Natural killer cell (primary cell): ENCODE measurements at regions not wholly inside any gene's neighbourhood (a gene's known extent, or its start where the extent isn't known, plus 50 kb on each side); places are given as distances from the start of the nearest gene placed in this dataset.

ENCODE experiments used
- ATAC-seq, 3 donors: fragments of 150-1000 bp in 2 of 3; fragments of 200-7000 bp in 1 of 3; cut with Tn5 transposase; 1 replicate in 1 of 3; 2 replicates in 2 of 3; pipeline ENCODE4 v1.10.0; 2021; ENCODE audit warnings: mild to moderate bottlenecking in 2 of 3, moderate library complexity in 2 of 3
- DNase-seq, 2 donors: peaks; one replicate each; pipeline versions ENCODE4 v3.0.0 to v3.0.0-alpha.2; 2013 to 2021; ENCODE audit warnings: mixed read lengths in 1 of 2
- H3K27ac ChIP-seq: one replicate; pipeline ENCODE4 v1.5.1; 2013; ENCODE audit warnings: mild to moderate bottlenecking, low read length
- H3K27me3 ChIP-seq: one replicate; pipeline ENCODE4 v1.6.1; 2013; ENCODE audit warnings: low read length; ENCODE audit not compliant: control insufficient read depth, insufficient read depth
- H3K36me3 ChIP-seq: one replicate; pipeline ENCODE4 v1.6.1; 2013; ENCODE audit warnings: low read length; ENCODE audit not compliant: control insufficient read depth, insufficient read depth
- H3K4me1 ChIP-seq: one replicate; pipeline ENCODE4 v1.6.1; 2013; ENCODE audit warnings: low read length; ENCODE audit not compliant: control insufficient read depth, insufficient read depth
- H3K4me3 ChIP-seq: one replicate; pipeline ENCODE4 v1.5.1; 2013; ENCODE audit warnings: low read length
- H3K9me3 ChIP-seq: one replicate; pipeline ENCODE4 v1.6.1; 2013; ENCODE audit warnings: low read length; ENCODE audit not compliant: control insufficient read depth, insufficient read depth
- H3K27ac Mint-ChIP-seq, 2 donors: one replicate each; pipeline ENCODE4 v1.8.0; 2022; ENCODE audit warnings: mild to moderate bottlenecking in 2 of 2, mixed read lengths in 2 of 2, moderate library complexity in 1 of 2
- H3K27me3 Mint-ChIP-seq, 2 donors: one replicate each; pipeline ENCODE4 v1.8.0; 2022; ENCODE audit warnings: low read depth in 2 of 2, mixed read lengths in 2 of 2
- H3K36me3 Mint-ChIP-seq: one replicate; pipeline ENCODE4 v1.8.0; 2022; ENCODE audit warnings: mixed read lengths
- H3K4me1 Mint-ChIP-seq, 2 donors: one replicate each; pipeline ENCODE4 v1.8.0; 2022; ENCODE audit warnings: mixed read lengths in 2 of 2
- H3K4me3 Mint-ChIP-seq: one replicate; pipeline ENCODE4 v1.8.0; 2022; ENCODE audit warnings: mild to moderate bottlenecking, moderate library complexity, mixed read lengths
- H3K9me3 Mint-ChIP-seq, 2 donors: one replicate each; pipeline ENCODE4 v1.8.0; 2022; ENCODE audit warnings: mixed read lengths in 2 of 2
- WGBS: methylation state at CpG from one replicate; pipeline ENCODE4 v1.1.7; 2013; ENCODE audit warnings: missing lambda C conversion rate; ENCODE audit not compliant: insufficient coverage; 5-methylcytosine and 5-hydroxymethylcytosine counted together
- intact Hi-C: fragments of 100-400 bp; cut with micrococcal nuclease; formaldehyde crosslinking; loops from one replicate; pipeline ENCODE4 v1.14.2; 2022
- TF ChIP-seq, protein P1 (sequence below): fragments of 200-600 bp; IDR thresholded peaks from one replicate; pipeline ENCODE4 v1.8.0; 2022; ENCODE audit warnings: antibody characterized with exemption

DNA sequence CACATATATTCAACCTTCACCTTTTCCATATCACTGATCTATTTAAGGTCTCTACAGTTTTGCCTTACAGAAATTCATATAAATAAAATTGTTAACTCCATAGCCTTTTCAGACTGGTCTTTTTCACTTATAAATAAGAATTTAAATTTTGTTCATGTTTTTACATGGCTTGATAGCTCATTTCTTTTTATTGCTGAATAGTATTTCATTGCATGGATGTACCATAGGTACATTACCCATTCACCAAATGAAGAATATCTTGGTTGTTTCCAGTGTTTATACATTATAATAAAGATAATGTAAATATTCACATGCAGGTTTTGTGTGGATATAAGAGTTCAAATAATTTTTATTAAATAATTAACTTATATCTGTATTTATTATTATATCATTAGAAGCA lies 1765.0 kb downstream of the OTOL1 start:
- Mint-ChIP-seq H3K27me3 (no peaks in the 10 kb centered on the region), H3K27ac (no peak overlapping the region), H3K4me1 (no peaks in the 10 kb centered on the region), H3K36me3 (peaks cover 11% of the 10 kb centered on the region), H3K4me3 (no peak overlapping the region), H3K9me3 (peaks cover 13 to 18% of the 10 kb centered on the region in 2 donors)
- no peak overlapping the region for H3K27ac ChIP-seq
- ATAC-seq, result no peak
- H3K4me1 ChIP-seq, result no peaks in the 10 kb centered on the region
- no peaks in the 10 kb centered on the region for H3K9me3 ChIP-seq
- H3K4me3 ChIP-seq, result no peak overlapping the region
- H3K27me3 ChIP-seq, result no peaks in the 10 kb centered on the region
- intact Hi-C loops, result no loop called here
- no peaks in the 10 kb centered on the region for H3K36me3 ChIP-seq
- DNase-seq, result no peak
- TF ChIP-seq, protein P1, sequence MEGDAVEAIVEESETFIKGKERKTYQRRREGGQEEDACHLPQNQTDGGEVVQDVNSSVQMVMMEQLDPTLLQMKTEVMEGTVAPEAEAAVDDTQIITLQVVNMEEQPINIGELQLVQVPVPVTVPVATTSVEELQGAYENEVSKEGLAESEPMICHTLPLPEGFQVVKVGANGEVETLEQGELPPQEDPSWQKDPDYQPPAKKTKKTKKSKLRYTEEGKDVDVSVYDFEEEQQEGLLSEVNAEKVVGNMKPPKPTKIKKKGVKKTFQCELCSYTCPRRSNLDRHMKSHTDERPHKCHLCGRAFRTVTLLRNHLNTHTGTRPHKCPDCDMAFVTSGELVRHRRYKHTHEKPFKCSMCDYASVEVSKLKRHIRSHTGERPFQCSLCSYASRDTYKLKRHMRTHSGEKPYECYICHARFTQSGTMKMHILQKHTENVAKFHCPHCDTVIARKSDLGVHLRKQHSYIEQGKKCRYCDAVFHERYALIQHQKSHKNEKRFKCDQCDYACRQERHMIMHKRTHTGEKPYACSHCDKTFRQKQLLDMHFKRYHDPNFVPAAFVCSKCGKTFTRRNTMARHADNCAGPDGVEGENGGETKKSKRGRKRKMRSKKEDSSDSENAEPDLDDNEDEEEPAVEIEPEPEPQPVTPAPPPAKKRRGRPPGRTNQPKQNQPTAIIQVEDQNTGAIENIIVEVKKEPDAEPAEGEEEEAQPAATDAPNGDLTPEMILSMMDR, result no peak

DNA sequence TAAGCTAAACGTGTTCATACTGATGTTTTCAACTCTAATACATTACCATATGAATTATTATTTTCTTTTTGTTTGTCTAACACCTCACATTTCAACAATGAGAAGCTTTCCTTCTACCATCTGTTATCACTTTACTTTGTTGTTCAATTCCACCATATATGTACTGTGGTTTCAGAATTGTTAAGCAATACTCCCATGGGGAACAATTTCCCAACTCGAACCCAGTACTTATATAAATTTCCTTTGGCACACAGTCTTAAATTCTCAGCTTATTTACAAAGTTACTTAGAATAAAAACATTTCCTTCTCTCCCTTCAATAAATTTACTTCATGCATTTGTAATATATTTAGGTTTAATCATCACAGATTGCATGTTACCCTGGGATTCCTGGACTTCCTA lies 1764.4 kb downstream of the OTOL1 start:
- intact Hi-C loops, result no loop called here
- Histone ChIP-seq H3K9me3 (no peaks in the 10 kb centered on the region), H3K4me1 (no peaks in the 10 kb centered on the region), H3K27ac (no peak overlapping the region), H3K27me3 (no peaks in the 10 kb centered on the region), H3K4me3 (no peak overlapping the region), H3K36me3 (no peaks in the 10 kb centered on the region)
- TF ChIP-seq, protein P1, result no peak
- H3K4me1 Mint-ChIP-seq, result no peaks in the 10 kb centered on the region
- ATAC-seq (no peak), DNase-seq (no peak)
- H3K9me3 Mint-ChIP-seq, result peaks cover 10 to 14% of the 10 kb centered on the region in 2 donors
- peaks cover 11% of the 10 kb centered on the region for H3K36me3 Mint-ChIP-seq
- 100% methylated on average over 1 of the region's 2 CpGs for WGBS
- no peaks in the 10 kb centered on the region for H3K27me3 Mint-ChIP-seq
- H3K4me3 Mint-ChIP-seq, result no peak overlapping the region
- H3K27ac Mint-ChIP-seq, result no peak overlapping the region

DNA sequence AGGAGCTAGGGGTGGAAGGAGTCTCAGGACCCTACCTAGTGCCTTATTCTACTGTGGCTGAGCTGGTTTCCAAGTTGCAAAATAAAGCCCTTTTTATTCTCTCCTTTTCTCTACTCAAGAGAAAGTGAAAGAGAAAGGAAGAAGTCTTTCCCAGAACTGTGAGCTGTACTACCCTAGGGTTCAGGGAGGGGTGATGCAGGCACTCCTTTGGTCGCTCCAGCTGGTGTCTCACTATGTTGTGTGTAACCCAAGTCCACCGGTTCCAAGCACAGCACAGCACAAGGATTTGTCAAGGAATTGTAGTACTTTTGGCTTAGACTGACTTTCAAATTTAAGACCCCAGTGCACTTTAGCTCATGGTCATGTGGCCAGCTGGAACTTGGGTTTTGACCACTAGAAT lies 1721.7 kb downstream of the OTOL1 start:
- H3K27ac ChIP-seq, result no peak overlapping the region
- Mint-ChIP-seq H3K4me3 (no peak overlapping the region), H3K27me3 (no peaks in the 10 kb centered on the region), H3K27ac (no peak overlapping the region), H3K36me3 (peaks cover 15% of the 10 kb centered on the region), H3K9me3 (peaks cover 18 to 22% of the 10 kb centered on the region in 2 donors), H3K4me1 (no peaks in the 10 kb centered on the region)
- ATAC-seq (no peak), DNase-seq (no peak)
- H3K9me3 ChIP-seq, result peaks cover 8% of the 10 kb centered on the region
- TF ChIP-seq, protein P1, result no peak
- H3K4me1 ChIP-seq, result no peaks in the 10 kb centered on the region
- no peaks in the 10 kb centered on the region for H3K36me3 ChIP-seq
- no peak overlapping the region for H3K4me3 ChIP-seq
- no peaks in the 10 kb centered on the region for H3K27me3 ChIP-seq
- WGBS, result 95% methylated on average over 2 of the region's 2 CpGs
- intact Hi-C loops, result no loop called here

DNA sequence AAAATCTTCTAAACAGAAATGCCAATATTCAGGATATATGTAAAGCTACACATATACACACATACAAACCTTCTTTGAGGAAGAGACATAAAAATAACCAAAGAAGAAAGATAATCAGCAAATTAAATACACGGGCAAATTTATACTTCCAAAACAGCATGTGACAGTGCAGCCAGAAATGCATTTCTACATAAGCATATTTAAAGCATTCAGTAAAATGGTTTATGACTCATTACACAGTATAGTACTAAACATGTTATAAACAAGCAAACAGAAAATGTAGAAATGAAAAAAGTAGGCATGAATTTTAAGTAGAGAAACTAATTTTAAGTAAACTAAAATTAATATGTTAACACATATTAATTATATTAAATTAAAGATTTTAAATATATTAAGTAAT lies 1717.2 kb downstream of the OTOL1 start:
- Histone ChIP-seq H3K4me1 (no peaks in the 10 kb centered on the region), H3K9me3 (peaks cover 8% of the 10 kb centered on the region), H3K4me3 (no peak overlapping the region), H3K27me3 (no peaks in the 10 kb centered on the region), H3K27ac (no peak overlapping the region), H3K36me3 (no peaks in the 10 kb centered on the region)
- H3K4me1 Mint-ChIP-seq, result no peaks in the 10 kb centered on the region
- TF ChIP-seq, protein P1, result no peak
- H3K36me3 Mint-ChIP-seq, result peaks cover 15% of the 10 kb centered on the region
- peaks cover 12% of the 10 kb centered on the region in 2 donors for H3K9me3 Mint-ChIP-seq
- H3K27ac Mint-ChIP-seq, result no peak overlapping the region
- H3K4me3 Mint-ChIP-seq, result no peak overlapping the region
- H3K27me3 Mint-ChIP-seq, result no peaks in the 10 kb centered on the region
- DNase-seq, result no peak
- intact Hi-C loops, result no loop called here
- no peak for ATAC-seq
- 100% methylated on average over 1 of the region's 1 CpG for WGBS
